HEK293 (cell line): ENCODE measurements at regions not wholly inside any gene's neighbourhood (a gene's known extent, or its start where the extent isn't known, plus 50 kb on each side); places are given as distances from the start of the nearest gene placed in this dataset.

Source experiments
- CTCF ChIA-PET: fragments of 350-600 bp; formaldehyde crosslinking; extraction: SDS; loops from one replicate; lab custom pipeline; 2021; ENCODE audit warnings: antibody characterized with exemption; lab: Yijun Ruan, JAX
- POLR2A ChIA-PET: fragments of 300-600 bp; formaldehyde crosslinking; extraction: SDS; loops from one replicate; lab custom pipeline; 2020; ENCODE audit warnings: antibody characterized with exemption, inconsistent platforms; lab: Yijun Ruan, JAX
- H3K27ac ChIP-seq: fragments of 200-500 bp; sonication (Bioruptor generic); 2 replicates; pipeline ENCODE4 v1.5.1; 2014; ENCODE audit warnings: low read depth, low read length, control low read depth, inconsistent platforms; ENCODE audit errors: extremely low read depth
- H3K36me3 ChIP-seq, 2 experiments: fragments of 200-500 bp in 1 of 2; sonication (Bioruptor generic) in 1 of 2; 1 replicate in 1 of 2; 2 replicates in 1 of 2; pipeline ENCODE4 v1.5.1; 2014 to 2017; ENCODE audit warnings: inconsistent platforms in 2 of 2, low read length in 2 of 2; ENCODE audit not compliant: control insufficient read depth in 2 of 2, insufficient read depth in 1 of 2
- H3K4me1 ChIP-seq: fragments of 200-500 bp; sonication (Bioruptor generic); 2 replicates; pipeline ENCODE4 v1.5.1; 2014; ENCODE audit warnings: mild to moderate bottlenecking, low read length, inconsistent platforms; ENCODE audit not compliant: control insufficient read depth, insufficient read depth
- H3K4me3 ChIP-seq: 2 replicates; pipeline ENCODE4 v1.5.1; 2011; ENCODE audit warnings: low read depth, mild to moderate bottlenecking, control low read depth, low read length, moderate library complexity
- H3K9me3 ChIP-seq: fragments of 200-500 bp; sonication (Bioruptor generic); 2 replicates; pipeline ENCODE4 v1.5.1; 2014; ENCODE audit warnings: low read depth, low read length, inconsistent platforms; ENCODE audit not compliant: control insufficient read depth, insufficient read depth
- FEZF1 ChIP-seq: fragments of 450-650 bp; formaldehyde crosslinking; IDR thresholded peaks from 2 replicates; pipeline ENCODE4 v1.5.1; 2016; ENCODE audit warnings: missing biosample characterization, missing genetic modification characterization
- KLF1 ChIP-seq: fragments of 450-650 bp; formaldehyde crosslinking; IDR thresholded peaks from 2 replicates; pipeline ENCODE4 v1.5.1; 2016; ENCODE audit warnings: missing biosample characterization, missing genetic modification characterization
- TCF7L2 ChIP-seq: IDR thresholded peaks from 2 replicates; pipeline ENCODE4 v1.6.1; 2011; ENCODE audit warnings: low read depth, mild to moderate bottlenecking, inconsistent platforms, low read length, moderate library complexity, borderline replicate concordance
- ZBTB20 ChIP-seq: fragments of 450-650 bp; formaldehyde crosslinking; IDR thresholded peaks from 2 replicates; pipeline ENCODE4 v1.5.1; 2016; ENCODE audit warnings: missing biosample characterization, missing genetic modification characterization
- ZFP3 ChIP-seq: fragments of 450-650 bp; formaldehyde crosslinking; IDR thresholded peaks from 2 replicates; pipeline ENCODE4 v1.5.1; 2016; ENCODE audit warnings: low read depth, missing biosample characterization, missing genetic modification characterization
- ZIC2 ChIP-seq: fragments of 450-650 bp; formaldehyde crosslinking; IDR thresholded peaks from 2 replicates; pipeline ENCODE4 v1.5.1; 2016; ENCODE audit warnings: missing biosample characterization, missing genetic modification characterization
- ZNF16 ChIP-seq: fragments of 450-650 bp; formaldehyde crosslinking; IDR thresholded peaks from 2 replicates; pipeline ENCODE4 v1.5.1; 2016; ENCODE audit warnings: low read depth, missing biosample characterization, missing genetic modification characterization
- ZNF248 ChIP-seq: fragments of 450-650 bp; formaldehyde crosslinking; IDR thresholded peaks from 2 replicates; pipeline ENCODE4 v1.5.1; 2017; ENCODE audit warnings: missing biosample characterization, missing genetic modification characterization
- ZNF366 ChIP-seq: fragments of 450-650 bp; formaldehyde crosslinking; conservative IDR thresholded peaks from 2 replicates; pipeline ENCODE4 v1.5.1; 2016; ENCODE audit warnings: missing biosample characterization, missing genetic modification characterization
- ZNF37A ChIP-seq: fragments of 450-650 bp; IDR thresholded peaks from 2 replicates; pipeline ENCODE4 v1.5.1; 2018; ENCODE audit warnings: missing biosample characterization, missing genetic modification characterization
- ZNF394 ChIP-seq: fragments of 450-650 bp; formaldehyde crosslinking; IDR thresholded peaks from 2 replicates; pipeline ENCODE4 v1.5.1; 2016; ENCODE audit warnings: missing biosample characterization, missing genetic modification characterization, mild to moderate bottlenecking, moderate library complexity, borderline replicate concordance
- ZNF548 ChIP-seq: fragments of 450-650 bp; formaldehyde crosslinking; IDR thresholded peaks from 2 replicates; pipeline ENCODE4 v1.5.1; 2016; ENCODE audit warnings: missing biosample characterization, missing genetic modification characterization
- ZNF560 ChIP-seq: fragments of 450-650 bp; formaldehyde crosslinking; IDR thresholded peaks from 2 replicates; pipeline ENCODE4 v1.5.1; 2017; ENCODE audit warnings: missing biosample characterization, missing genetic modification characterization, borderline replicate concordance
- ZNF600 ChIP-seq: fragments of 450-650 bp; formaldehyde crosslinking; IDR thresholded peaks from 2 replicates; pipeline ENCODE4 v1.5.1; 2016; ENCODE audit warnings: missing biosample characterization, missing genetic modification characterization
- ZNF623 ChIP-seq: fragments of 450-650 bp; formaldehyde crosslinking; IDR thresholded peaks from 2 replicates; pipeline ENCODE4 v1.5.1; 2016; ENCODE audit warnings: missing biosample characterization, missing genetic modification characterization
- ZNF776 ChIP-seq: fragments of 450-650 bp; formaldehyde crosslinking; IDR thresholded peaks from 2 replicates; pipeline ENCODE4 v1.5.0; 2017; ENCODE audit warnings: missing biosample characterization, missing genetic modification characterization, borderline replicate concordance
- ZNF777 ChIP-seq: fragments of 450-650 bp; formaldehyde crosslinking; IDR thresholded peaks from 2 replicates; pipeline ENCODE4 v1.5.1; 2017; ENCODE audit warnings: missing biosample characterization, missing genetic modification characterization, borderline replicate concordance
- ZSCAN16 ChIP-seq: fragments of 450-650 bp; formaldehyde crosslinking; IDR thresholded peaks from 2 replicates; pipeline ENCODE4 v1.5.1; 2016; ENCODE audit warnings: missing biosample characterization, missing genetic modification characterization
- TF ChIP-seq, protein P1 (sequence below): fragments of 450-650 bp; formaldehyde crosslinking; IDR thresholded peaks from 2 replicates; pipeline ENCODE4 v1.5.1; 2016; ENCODE audit warnings: missing biosample characterization, missing genetic modification characterization
- TF ChIP-seq, protein P2 (sequence below): fragments of 450-650 bp; formaldehyde crosslinking; IDR thresholded peaks from 2 replicates; pipeline ENCODE4 v1.5.1; 2016; ENCODE audit warnings: missing biosample characterization, missing genetic modification characterization
- TF ChIP-seq, protein P3 (sequence below): fragments of 450-650 bp; formaldehyde crosslinking; IDR thresholded peaks from 2 replicates; pipeline ENCODE4 v1.5.1; 2016; ENCODE audit warnings: missing biosample characterization, missing genetic modification characterization, borderline replicate concordance

DNA sequence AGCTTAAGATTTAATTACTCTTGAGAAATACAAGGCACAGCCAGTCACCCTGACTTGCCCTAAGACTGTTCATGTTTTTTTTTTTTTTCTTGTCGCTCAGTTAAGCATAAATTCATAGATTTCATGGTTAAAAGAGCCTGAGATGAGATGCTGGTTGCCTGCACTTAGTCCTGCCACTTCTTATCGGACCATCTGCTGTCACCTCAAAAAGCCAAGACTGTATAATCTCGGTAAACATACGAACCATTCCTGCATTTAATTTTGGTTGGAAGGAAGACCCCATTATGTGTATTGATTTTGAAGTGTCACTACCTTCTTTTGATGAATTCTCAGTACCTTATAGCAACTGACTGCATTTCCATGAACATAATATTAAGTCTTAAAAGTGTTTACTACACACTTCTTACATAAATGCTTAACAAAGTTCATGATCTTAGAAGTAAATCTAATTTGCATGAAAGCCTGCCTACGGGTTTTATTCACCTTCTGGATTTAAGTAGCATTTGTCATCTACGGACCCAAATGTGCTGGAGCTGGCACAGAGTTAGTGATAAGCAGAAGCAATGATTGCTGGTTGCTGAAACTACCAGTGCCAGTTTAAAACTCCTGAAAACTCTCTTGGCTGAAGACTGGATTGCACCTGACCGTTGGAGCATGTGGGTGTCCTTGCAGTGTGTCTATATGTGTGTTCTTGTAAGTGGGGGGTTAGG, 843.4 kb downstream of the TMEM182 start:
- Histone ChIP-seq H3K9me3 (no peaks in the 10 kb centered on the region), H3K36me3 (no peaks in the 10 kb centered on the region), H3K4me1 (no peaks in the 10 kb centered on the region), H3K27ac (no peak overlapping the region), H3K4me3 (no peak overlapping the region)
- ChIA-PET CTCF (no interaction called here), POLR2A (no interaction called here)
- TF ChIP-seq FEZF1 (tag by site-specific recombination) (no peak), ZNF623 (no peak), ZNF548 (no peak), ZNF394 (no peak), ZIC2 (tag by site-specific recombination) (no peak), ZSCAN16 (tag by site-specific recombination) (no peak), ZNF776 (no peak), ZNF366 (tag by site-specific recombination) (no peak), ZNF248 (no peak), ZNF600 (tag by site-specific recombination) (no peak), ZNF560 (tag by site-specific recombination) (no peak), ZNF16 (tag by site-specific recombination) (no peak), ZNF37A (tag by site-specific recombination) (no peak), ZNF777 (tag by site-specific recombination) (no peak), KLF1 (tag by site-specific recombination) (no peak)
- TF ChIP-seq, protein P1, sequence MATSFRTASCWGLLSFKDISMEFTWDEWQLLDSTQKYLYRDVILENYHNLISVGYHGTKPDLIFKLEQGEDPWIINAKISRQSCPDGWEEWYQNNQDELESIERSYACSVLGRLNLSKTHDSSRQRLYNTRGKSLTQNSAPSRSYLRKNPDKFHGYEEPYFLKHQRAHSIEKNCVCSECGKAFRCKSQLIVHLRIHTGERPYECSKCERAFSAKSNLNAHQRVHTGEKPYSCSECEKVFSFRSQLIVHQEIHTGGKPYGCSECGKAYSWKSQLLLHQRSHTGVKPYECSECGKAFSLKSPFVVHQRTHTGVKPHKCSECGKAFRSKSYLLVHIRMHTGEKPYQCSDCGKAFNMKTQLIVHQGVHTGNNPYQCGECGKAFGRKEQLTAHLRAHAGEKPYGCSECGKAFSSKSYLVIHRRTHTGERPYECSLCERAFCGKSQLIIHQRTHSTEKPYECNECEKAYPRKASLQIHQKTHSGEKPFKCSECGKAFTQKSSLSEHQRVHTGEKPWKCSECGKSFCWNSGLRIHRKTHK (tag by site-specific recombination), result no peak
- TF ChIP-seq, protein P2, sequence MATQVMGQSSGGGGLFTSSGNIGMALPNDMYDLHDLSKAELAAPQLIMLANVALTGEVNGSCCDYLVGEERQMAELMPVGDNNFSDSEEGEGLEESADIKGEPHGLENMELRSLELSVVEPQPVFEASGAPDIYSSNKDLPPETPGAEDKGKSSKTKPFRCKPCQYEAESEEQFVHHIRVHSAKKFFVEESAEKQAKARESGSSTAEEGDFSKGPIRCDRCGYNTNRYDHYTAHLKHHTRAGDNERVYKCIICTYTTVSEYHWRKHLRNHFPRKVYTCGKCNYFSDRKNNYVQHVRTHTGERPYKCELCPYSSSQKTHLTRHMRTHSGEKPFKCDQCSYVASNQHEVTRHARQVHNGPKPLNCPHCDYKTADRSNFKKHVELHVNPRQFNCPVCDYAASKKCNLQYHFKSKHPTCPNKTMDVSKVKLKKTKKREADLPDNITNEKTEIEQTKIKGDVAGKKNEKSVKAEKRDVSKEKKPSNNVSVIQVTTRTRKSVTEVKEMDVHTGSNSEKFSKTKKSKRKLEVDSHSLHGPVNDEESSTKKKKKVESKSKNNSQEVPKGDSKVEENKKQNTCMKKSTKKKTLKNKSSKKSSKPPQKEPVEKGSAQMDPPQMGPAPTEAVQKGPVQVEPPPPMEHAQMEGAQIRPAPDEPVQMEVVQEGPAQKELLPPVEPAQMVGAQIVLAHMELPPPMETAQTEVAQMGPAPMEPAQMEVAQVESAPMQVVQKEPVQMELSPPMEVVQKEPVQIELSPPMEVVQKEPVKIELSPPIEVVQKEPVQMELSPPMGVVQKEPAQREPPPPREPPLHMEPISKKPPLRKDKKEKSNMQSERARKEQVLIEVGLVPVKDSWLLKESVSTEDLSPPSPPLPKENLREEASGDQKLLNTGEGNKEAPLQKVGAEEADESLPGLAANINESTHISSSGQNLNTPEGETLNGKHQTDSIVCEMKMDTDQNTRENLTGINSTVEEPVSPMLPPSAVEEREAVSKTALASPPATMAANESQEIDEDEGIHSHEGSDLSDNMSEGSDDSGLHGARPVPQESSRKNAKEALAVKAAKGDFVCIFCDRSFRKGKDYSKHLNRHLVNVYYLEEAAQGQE (tag by site-specific recombination), result no peak

DNA sequence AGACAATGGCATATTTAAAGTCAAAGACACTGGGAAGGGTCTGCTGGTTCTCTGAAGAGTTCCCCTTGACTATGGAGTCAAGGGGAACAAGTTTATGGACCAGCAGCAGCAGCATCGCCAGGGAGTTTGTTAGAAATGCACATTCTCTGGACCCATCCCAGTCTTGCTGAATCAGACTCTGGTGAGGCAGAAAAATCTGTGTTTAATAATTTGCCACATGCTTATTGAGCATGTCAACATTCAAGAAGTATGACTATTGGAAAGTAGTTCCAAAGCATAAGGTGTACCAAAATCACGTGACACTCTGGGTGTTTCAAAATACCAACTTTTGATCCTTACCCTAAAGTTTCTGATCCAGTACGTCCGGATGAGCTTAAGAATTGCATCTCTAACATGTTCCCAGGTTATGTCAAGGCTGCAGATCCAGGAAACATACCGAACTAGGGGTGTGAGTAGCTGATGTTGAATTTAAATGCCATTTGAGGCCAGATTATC, 853.8 kb downstream of the TMEM182 start:
- H3K4me3 ChIP-seq, result no peak overlapping the region
- no peaks in the 10 kb centered on the region for H3K9me3 ChIP-seq
- no peaks in the 10 kb centered on the region for H3K4me1 ChIP-seq
- ChIA-PET CTCF (no interaction called here), POLR2A (no interaction called here)
- H3K27ac ChIP-seq, result no peak overlapping the region
- H3K36me3 ChIP-seq, result no peaks in the 10 kb centered on the region
- TF ChIP-seq ZNF548 (no peak), ZBTB20 (tag by site-specific recombination) (no peak), ZFP3 (tag by site-specific recombination) (no peak), TCF7L2 (no peak)
- TF ChIP-seq, protein P3, sequence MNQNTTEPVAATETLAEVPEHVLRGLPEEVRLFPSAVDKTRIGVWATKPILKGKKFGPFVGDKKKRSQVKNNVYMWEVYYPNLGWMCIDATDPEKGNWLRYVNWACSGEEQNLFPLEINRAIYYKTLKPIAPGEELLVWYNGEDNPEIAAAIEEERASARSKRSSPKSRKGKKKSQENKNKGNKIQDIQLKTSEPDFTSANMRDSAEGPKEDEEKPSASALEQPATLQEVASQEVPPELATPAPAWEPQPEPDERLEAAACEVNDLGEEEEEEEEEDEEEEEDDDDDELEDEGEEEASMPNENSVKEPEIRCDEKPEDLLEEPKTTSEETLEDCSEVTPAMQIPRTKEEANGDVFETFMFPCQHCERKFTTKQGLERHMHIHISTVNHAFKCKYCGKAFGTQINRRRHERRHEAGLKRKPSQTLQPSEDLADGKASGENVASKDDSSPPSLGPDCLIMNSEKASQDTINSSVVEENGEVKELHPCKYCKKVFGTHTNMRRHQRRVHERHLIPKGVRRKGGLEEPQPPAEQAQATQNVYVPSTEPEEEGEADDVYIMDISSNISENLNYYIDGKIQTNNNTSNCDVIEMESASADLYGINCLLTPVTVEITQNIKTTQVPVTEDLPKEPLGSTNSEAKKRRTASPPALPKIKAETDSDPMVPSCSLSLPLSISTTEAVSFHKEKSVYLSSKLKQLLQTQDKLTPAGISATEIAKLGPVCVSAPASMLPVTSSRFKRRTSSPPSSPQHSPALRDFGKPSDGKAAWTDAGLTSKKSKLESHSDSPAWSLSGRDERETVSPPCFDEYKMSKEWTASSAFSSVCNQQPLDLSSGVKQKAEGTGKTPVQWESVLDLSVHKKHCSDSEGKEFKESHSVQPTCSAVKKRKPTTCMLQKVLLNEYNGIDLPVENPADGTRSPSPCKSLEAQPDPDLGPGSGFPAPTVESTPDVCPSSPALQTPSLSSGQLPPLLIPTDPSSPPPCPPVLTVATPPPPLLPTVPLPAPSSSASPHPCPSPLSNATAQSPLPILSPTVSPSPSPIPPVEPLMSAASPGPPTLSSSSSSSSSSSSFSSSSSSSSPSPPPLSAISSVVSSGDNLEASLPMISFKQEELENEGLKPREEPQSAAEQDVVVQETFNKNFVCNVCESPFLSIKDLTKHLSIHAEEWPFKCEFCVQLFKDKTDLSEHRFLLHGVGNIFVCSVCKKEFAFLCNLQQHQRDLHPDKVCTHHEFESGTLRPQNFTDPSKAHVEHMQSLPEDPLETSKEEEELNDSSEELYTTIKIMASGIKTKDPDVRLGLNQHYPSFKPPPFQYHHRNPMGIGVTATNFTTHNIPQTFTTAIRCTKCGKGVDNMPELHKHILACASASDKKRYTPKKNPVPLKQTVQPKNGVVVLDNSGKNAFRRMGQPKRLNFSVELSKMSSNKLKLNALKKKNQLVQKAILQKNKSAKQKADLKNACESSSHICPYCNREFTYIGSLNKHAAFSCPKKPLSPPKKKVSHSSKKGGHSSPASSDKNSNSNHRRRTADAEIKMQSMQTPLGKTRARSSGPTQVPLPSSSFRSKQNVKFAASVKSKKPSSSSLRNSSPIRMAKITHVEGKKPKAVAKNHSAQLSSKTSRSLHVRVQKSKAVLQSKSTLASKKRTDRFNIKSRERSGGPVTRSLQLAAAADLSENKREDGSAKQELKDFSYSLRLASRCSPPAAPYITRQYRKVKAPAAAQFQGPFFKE, result no peak
